ENCODE measurements at regions not wholly inside any gene's neighbourhood (a gene's known extent, or its start where the extent isn't known, plus 50 kb on each side); places are given as distances from the start of the nearest gene placed in this dataset.
"Not testable (repeated sequence)": the region's sequence is repeated elsewhere in the genome, so short reads cannot be mapped to it uniquely, and the experiment has no call there.

GRCh38 chr6:20006037-20006436 lies 168.9 kb downstream of the ID4 start:
- no peak overlapping the region for H3K27ac ChIP-seq
- TF ChIP-seq CTCF (conservative IDR thresholded peaks at IDR 0.05) = no peak
- no peak for TF ChIP-seq ZFX (IDR thresholded peaks at IDR 0.05)

- no peak overlapping the region for H3K27ac ChIP-seq
- no peak for TF ChIP-seq ZFX (IDR thresholded peaks at IDR 0.05)
- no peak for TF ChIP-seq CTCF (conservative IDR thresholded peaks at IDR 0.05)
These were observed 171.0 kb downstream of the ID4 start for GRCh38 chr6:20008131-20008530.

- no peak overlapping the region for H3K27ac ChIP-seq
- TF ChIP-seq CTCF (conservative IDR thresholded peaks at IDR 0.05) (no peak), ZFX (IDR thresholded peaks at IDR 0.05) (no peak)
These were observed 176.1 kb downstream of the ID4 start for GRCh38 chr6:20013066-20013861.

- TF ChIP-seq ZFX (IDR thresholded peaks at IDR 0.05) = no peak
- TF ChIP-seq CTCF (conservative IDR thresholded peaks at IDR 0.05) = no peak
- no peak overlapping the region for H3K27ac ChIP-seq
These were observed 177.3 kb downstream of the ID4 start for GRCh38 chr6:20014508-20014907.

GRCh38 chr6:20020526-20020925 lies 183.4 kb downstream of the ID4 start:
- no peak for TF ChIP-seq ZFX (IDR thresholded peaks at IDR 0.05)
- TF ChIP-seq CTCF (conservative IDR thresholded peaks at IDR 0.05) = no peak
- H3K27ac ChIP-seq = no peak overlapping the region

GRCh38 chr6:20021795-20022194 lies 184.6 kb downstream of the ID4 start:
- no peak overlapping the region for H3K27ac ChIP-seq
- TF ChIP-seq ZFX (IDR thresholded peaks at IDR 0.05) (no peak), CTCF (conservative IDR thresholded peaks at IDR 0.05) (no peak)

- not testable (repeated sequence) for H3K27ac ChIP-seq
These were observed 186.6 kb downstream of the ID4 start for GRCh38 chr6:20023549-20024315.

Data from C4-2B (cell line).